ENCODE measurements at regions not wholly inside any gene's neighbourhood (a gene's known extent, or its start where the extent isn't known, plus 50 kb on each side); places are given as distances from the start of the nearest gene placed in this dataset.

DNA sequence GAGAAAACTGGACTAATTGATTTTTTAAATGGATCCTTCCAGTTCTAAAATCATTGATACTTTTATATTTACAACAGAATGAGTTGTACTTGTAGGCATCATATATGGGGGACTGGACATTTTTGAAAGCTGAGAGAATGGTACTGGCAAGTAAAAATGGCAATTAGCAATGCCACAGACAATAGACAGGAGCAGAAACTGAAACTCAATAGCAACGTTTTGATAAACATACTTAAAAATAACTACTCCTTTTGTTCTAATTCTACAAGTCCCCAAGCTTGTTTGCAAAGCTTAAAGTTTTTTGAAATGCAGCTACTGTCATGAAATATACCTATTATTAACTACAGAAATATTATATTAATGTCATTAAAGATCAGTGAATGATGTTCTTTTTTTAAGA lies 52.8 kb upstream of the FBXL7 start:
- no peak for ATAC-seq
- H3K9me3 ChIP-seq = no peaks in the 10 kb centered on the region
- no peaks in the 10 kb centered on the region for H3K4me1 ChIP-seq
- no peak for TF ChIP-seq CTCF (IDR thresholded peaks at IDR 0.05)
- H3K27me3 ChIP-seq (ENCODE audit: insufficient read depth in 3 of 3, low read length in 2 of 3) = no peaks in the 10 kb centered on the region
- no peaks in the 10 kb centered on the region for H3K36me3 ChIP-seq (ENCODE audit: insufficient read depth in 1 of 2, low read depth in 1 of 2)
- 25 to 30% (median 26%) methylated on average over 1 of the region's 1 CpG for WGBS, 3 donors
- intact Hi-C loops (cut with DNase I) = no loop called here
- no peak overlapping the region for H3K4me3 ChIP-seq
- DNase-seq = no peak
- H3K27ac ChIP-seq = no peak overlapping the region

- Histone ChIP-seq H3K27me3 (ENCODE audit: insufficient read depth in 3 of 3, low read length in 2 of 3) (no peaks in the 10 kb centered on the region), H3K36me3 (ENCODE audit: insufficient read depth in 1 of 2, low read depth in 1 of 2) (no peaks in the 10 kb centered on the region), H3K27ac (no peak overlapping the region), H3K4me1 (no peaks in the 10 kb centered on the region), H3K4me3 (no peak overlapping the region), H3K9me3 (no peaks in the 10 kb centered on the region)
- intact Hi-C loops (cut with DNase I) = no loop called here
- DNase-seq (no peak), ATAC-seq (no peak)
- no peak for TF ChIP-seq CTCF (IDR thresholded peaks at IDR 0.05)
Observed at GRCh38 chr5:15446552-15446951, 53.4 kb upstream of the FBXL7 start.

GRCh38 chr5:15442193-15442570 lies 57.8 kb upstream of the FBXL7 start:
- ATAC-seq (no peak), DNase-seq (no peak)
- intact Hi-C loops (cut with DNase I) = no loop called here
- no peaks in the 10 kb centered on the region for H3K27me3 ChIP-seq (ENCODE audit: insufficient read depth in 3 of 3, low read length in 2 of 3)
- H3K36me3 ChIP-seq (ENCODE audit: insufficient read depth in 1 of 2, low read depth in 1 of 2) = no peaks in the 10 kb centered on the region
- H3K4me1 ChIP-seq = no peaks in the 10 kb centered on the region
- no peaks in the 10 kb centered on the region for H3K9me3 ChIP-seq
- no peak overlapping the region for H3K27ac ChIP-seq
- no peak for TF ChIP-seq CTCF (IDR thresholded peaks at IDR 0.05)
- WGBS, 3 donors = 71 to 77% (median 73%) methylated on average over 1 of the region's 1 CpG
- H3K4me3 ChIP-seq = no peak overlapping the region

DNA sequence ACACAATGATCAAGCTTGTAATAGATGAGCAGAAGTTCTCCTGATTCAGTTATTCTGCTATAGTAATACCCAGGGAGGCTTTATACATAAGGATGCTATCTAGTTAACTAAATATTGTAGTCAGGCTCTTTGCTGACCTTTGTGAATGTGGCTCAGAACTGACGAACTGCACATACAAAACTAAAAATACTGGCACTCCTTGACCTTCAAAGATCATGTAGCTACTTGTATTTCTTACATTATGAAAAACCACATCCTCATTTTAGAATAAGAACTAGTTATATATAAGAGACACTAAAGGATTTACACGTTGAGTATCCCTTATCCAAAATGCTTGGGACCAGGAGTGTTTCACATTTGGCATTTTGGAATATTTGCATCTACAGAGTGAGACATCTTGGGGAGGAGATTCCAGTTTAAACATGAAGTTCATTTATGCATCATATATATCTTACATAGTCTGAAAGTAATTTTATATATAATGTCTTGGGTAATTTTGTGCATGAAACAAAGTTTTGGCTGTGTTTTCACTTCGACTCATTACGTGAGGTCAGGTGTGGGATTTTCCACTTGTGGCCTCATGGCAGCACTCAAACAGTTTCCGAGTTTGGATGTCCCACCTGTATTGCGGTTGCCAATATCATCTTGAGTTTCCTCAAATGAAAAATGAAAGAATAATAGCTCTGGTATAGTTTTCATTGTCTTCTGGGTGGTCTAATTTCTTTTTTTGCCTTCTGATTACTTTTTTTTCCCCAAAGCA lies 58.4 kb upstream of the FBXL7 start:
- WGBS, 3 donors = 78 to 82% (median 78%) methylated on average over 6 of the region's 6 CpGs
- no peak for DNase-seq
- intact Hi-C loops (cut with DNase I) = no loop called here
- no peaks in the 10 kb centered on the region for H3K9me3 ChIP-seq
- no peak for TF ChIP-seq CTCF (IDR thresholded peaks at IDR 0.05)
- no peak for ATAC-seq
- H3K4me1 ChIP-seq = no peaks in the 10 kb centered on the region
- H3K4me3 ChIP-seq = no peak overlapping the region
- no peaks in the 10 kb centered on the region for H3K36me3 ChIP-seq (ENCODE audit: insufficient read depth in 1 of 2, low read depth in 1 of 2)
- no peak overlapping the region for H3K27ac ChIP-seq
- H3K27me3 ChIP-seq (ENCODE audit: insufficient read depth in 3 of 3, low read length in 2 of 3) = no peaks in the 10 kb centered on the region

DNA sequence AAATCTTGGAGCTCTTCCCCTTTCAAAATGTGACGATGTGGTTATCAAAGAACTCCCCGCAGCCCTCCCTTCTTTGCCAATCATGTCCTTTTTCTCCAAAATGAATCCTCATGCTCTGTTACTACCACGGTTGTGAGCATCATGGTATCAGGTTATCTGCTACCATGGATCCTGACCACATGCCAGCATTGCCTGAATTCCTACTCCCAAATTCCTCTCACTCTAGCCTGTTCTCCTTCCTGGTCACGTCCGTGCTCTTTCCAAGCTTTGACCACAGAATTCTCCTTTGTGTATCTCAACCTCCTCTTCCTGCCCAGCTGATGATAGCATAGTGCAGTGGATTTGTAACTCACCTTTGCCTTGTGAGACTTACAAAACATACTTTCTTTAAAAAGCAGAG lies 59.5 kb upstream of the FBXL7 start:
- H3K9me3 ChIP-seq = no peaks in the 10 kb centered on the region
- intact Hi-C loops (cut with DNase I) = no loop called here
- TF ChIP-seq CTCF (IDR thresholded peaks at IDR 0.05) = no peak
- WGBS, 3 donors = 35 to 47% (median 36%) methylated on average over 5 of the region's 5 CpGs
- no peak overlapping the region for H3K4me3 ChIP-seq
- no peak for DNase-seq
- H3K4me1 ChIP-seq = no peaks in the 10 kb centered on the region
- H3K27ac ChIP-seq = no peak overlapping the region
- ATAC-seq = no peak
- no peaks in the 10 kb centered on the region for H3K27me3 ChIP-seq (ENCODE audit: insufficient read depth in 3 of 3, low read length in 2 of 3)
- H3K36me3 ChIP-seq (ENCODE audit: insufficient read depth in 1 of 2, low read depth in 1 of 2) = no peaks in the 10 kb centered on the region
